K562 (cell line): ENCODE measurements at regions not wholly inside any gene's neighbourhood (a gene's known extent, or its start where the extent isn't known, plus 50 kb on each side); places are given as distances from the start of the nearest gene placed in this dataset.
A peak's percentile ranks its signal among the peaks of the same experiment; 100 is the strongest.

Experiments
- BCLAF1 ChIP-seq, 2 experiments: fragments of 450-650 bp in 1 of 2; IDR thresholded peaks; 2 replicates each; pipeline ENCODE4 v1.6.1; 2011 to 2017; ENCODE audit warnings: low read depth in 2 of 2, antibody characterized with exemption in 1 of 2, borderline replicate concordance in 1 of 2, low read length in 1 of 2, mild to moderate bottlenecking in 1 of 2, mixed read lengths in 1 of 2; ENCODE audit not compliant: control insufficient read depth in 1 of 2
- CCAR2 ChIP-seq: fragments of 200-400 bp; formaldehyde crosslinking; IDR thresholded peaks from 2 replicates; pipeline ENCODE4 v1.6.1; 2017; ENCODE audit warnings: mild to moderate bottlenecking, low read depth, low read length
- CREB1 ChIP-seq, 2 experiments: sonication (generic) in 1 of 2; formaldehyde crosslinking in 1 of 2; IDR thresholded peaks; 2 replicates each; pipeline versions ENCODE4 v1.6.1 to v1.8.0; 2012 to 2022; ENCODE audit warnings: inconsistent platforms in 1 of 2, mild to moderate bottlenecking in 1 of 2, missing genetic modification reagents in 1 of 2, moderate library complexity in 1 of 2
- HCFC1 ChIP-seq: IDR thresholded peaks from 2 replicates; pipeline ENCODE4 v1.6.1; 2012; ENCODE audit warnings: low read depth, low read length, improper control_type of control experiment
- ILF3 ChIP-seq: fragments of 450-650 bp; IDR thresholded peaks from 2 replicates; pipeline ENCODE4 v1.6.1; 2018; ENCODE audit warnings: antibody characterized with exemption, mild to moderate bottlenecking, moderate library complexity, borderline replicate concordance
- ILK ChIP-seq: fragments of 450-650 bp; IDR thresholded peaks from 2 replicates; pipeline ENCODE4 v1.6.1; 2016; ENCODE audit warnings: missing genetic modification characterization, low read depth, mild to moderate bottlenecking, missing compliant biosample characterization, moderate library complexity, borderline replicate concordance
- JUND ChIP-seq, 2 experiments: IDR thresholded peaks; 2 replicates in 1 of 2; 3 replicates in 1 of 2; pipeline ENCODE4 v1.6.1; 2011; ENCODE audit warnings: borderline replicate concordance in 2 of 2, low read depth in 2 of 2, low read length in 2 of 2, improper control_type of control experiment in 1 of 2, missing biosample characterization in 1 of 2, missing genetic modification characterization in 1 of 2, missing genetic modification reagents in 1 of 2
- KAT2B ChIP-seq: IDR thresholded peaks from one replicate; pipeline ENCODE4 v1.6.1; 2012; ENCODE audit warnings: low read depth, mild to moderate bottlenecking, control low read depth, inconsistent platforms, low read length, moderate library complexity
- MEF2A ChIP-seq: IDR thresholded peaks from 2 replicates; pipeline ENCODE4 v1.6.1; 2011; ENCODE audit warnings: low read depth, mild to moderate bottlenecking, low read length, moderate library complexity; ENCODE audit not compliant: control insufficient read depth
- PHB ChIP-seq: fragments of 250-450 bp; sonication (Bioruptor Pico); IDR thresholded peaks from 2 replicates; pipeline ENCODE4 v1.5.0; 2021
- SIN3B ChIP-seq: fragments of 450-650 bp; IDR thresholded peaks from 2 replicates; pipeline ENCODE4 v1.6.1; 2017; ENCODE audit warnings: low read depth, mild to moderate bottlenecking, moderate library complexity
- SMAD3 ChIP-seq: fragments of 450-650 bp; formaldehyde crosslinking; conservative IDR thresholded peaks from 2 replicates; pipeline ENCODE4 v1.4.0; 2020; ENCODE audit warnings: mild to moderate bottlenecking
- SMARCA5 ChIP-seq: fragments of 450-650 bp; IDR thresholded peaks from 2 replicates; pipeline ENCODE4 v1.6.1; 2016
- TAF15 ChIP-seq: fragments of 200-400 bp; formaldehyde crosslinking; IDR thresholded peaks from 2 replicates; pipeline ENCODE4 v1.6.1; 2017; ENCODE audit warnings: mild to moderate bottlenecking, low read depth, low read length, moderate library complexity
- TEAD1 ChIP-seq, 2 experiments: fragments of 450-650 bp in 1 of 2; sonication (generic) in 1 of 2; formaldehyde crosslinking; IDR thresholded peaks; 2 replicates each; pipeline versions ENCODE4 v1.4.0 to v1.8.0; 2020 to 2022; ENCODE audit warnings: mild to moderate bottlenecking in 2 of 2, missing genetic modification reagents in 1 of 2
- ZBTB5 ChIP-seq: fragments of 450-650 bp; IDR thresholded peaks from 2 replicates; pipeline ENCODE4 v1.6.1; 2017; ENCODE audit warnings: antibody characterized with exemption
- ZKSCAN8 ChIP-seq: fragments of 200-800 bp; sonication (Bioruptor generic); IDR thresholded peaks from 2 replicates; pipeline ENCODE4 v1.6.1; 2016; ENCODE audit warnings: missing genetic modification characterization, missing compliant biosample characterization
- ZNF274 ChIP-seq: IDR thresholded peaks from 2 replicates; pipeline ENCODE4 v1.6.1; 2011; ENCODE audit warnings: low read depth, mild to moderate bottlenecking, low read length, moderate library complexity, borderline replicate concordance
- ZNF445 ChIP-seq: fragments of 250-450 bp; sonication (Bioruptor Pico); IDR thresholded peaks from 2 replicates; pipeline ENCODE4 v1.4.0; 2020; ENCODE audit warnings: low read depth, mild to moderate bottlenecking, moderate library complexity
- ZNF644 ChIP-seq: fragments of 200-800 bp; sonication (Bioruptor generic); IDR thresholded peaks from 2 replicates; pipeline ENCODE4 v1.6.1; 2016; ENCODE audit warnings: low read depth, missing genetic modification characterization, missing compliant biosample characterization
- ZNF75A ChIP-seq: fragments of 450-650 bp; formaldehyde crosslinking; IDR thresholded peaks from 2 replicates; pipeline ENCODE4 v1.4.0; 2020; ENCODE audit warnings: mild to moderate bottlenecking
- ZNF778 ChIP-seq: fragments of 450-650 bp; formaldehyde crosslinking; IDR thresholded peaks from 2 replicates; pipeline ENCODE4 v1.4.0; 2020; ENCODE audit warnings: mild to moderate bottlenecking, moderate library complexity

GRCh38 chr7:63925626-63926460 lies 72.8 kb upstream of the ZNF722 start (continued):
- TF ChIP-seq BCLAF1 (IDR thresholded peaks at IDR 0.05; ENCODE audit: borderline replicate concordance in 1 of 2, control insufficient read depth in 1 of 2, low read depth in 2 of 2, low read length in 1 of 2), result no peak
- no peak for TF ChIP-seq TAF15
- TF ChIP-seq ZBTB5, result no peak
- TF ChIP-seq CCAR2, result no peak
- no peak for TF ChIP-seq SMARCA5
- no peak for TF ChIP-seq ZNF778 (CRISPR knock-in tag)
- TF ChIP-seq ILK, result no peak
- peak; percentile 52; the same call in 1 of the 2 replicates for TF ChIP-seq SMAD3 (CRISPR knock-in tag)
- TF ChIP-seq CREB1 (IDR thresholded peaks at IDR 0.05), result no peak; the same call in 1 of the 2 replicates
- TF ChIP-seq CREB1 (CRISPR knock-in tag; IDR thresholded peaks at IDR 0.05), result no peak
- TF ChIP-seq ZNF644 (tag), result peak; percentile 34; the same call in 1 of the 2 replicates
- TF ChIP-seq TEAD1 (CRISPR knock-in tag; IDR thresholded peaks at IDR 0.05), result peak in 1 of 2 experiments; percentile 51; a peak in 1 of 4 replicates
- TF ChIP-seq ZKSCAN8 (CRISPR knock-in tag), result no peak
- TF ChIP-seq ZNF75A, result no peak
- TF ChIP-seq MEF2A, result no peak
- TF ChIP-seq HCFC1, result peak; percentile 93
- no peak for TF ChIP-seq KAT2B
- TF ChIP-seq SIN3B, result no peak
- no peak for TF ChIP-seq ZNF274
- TF ChIP-seq PHB (CRISPR knock-in tag), result no peak
- TF ChIP-seq ZNF445 (CRISPR knock-in tag), result no peak
- no peak for TF ChIP-seq JUND (IDR thresholded peaks at IDR 0.05; ENCODE audit: borderline replicate concordance, low read depth, low read length)
- no peak for TF ChIP-seq JUND (tag; IDR thresholded peaks at IDR 0.05; ENCODE audit: borderline replicate concordance, low read depth, low read length)
- TF ChIP-seq ILF3, result no peak
